GM18520 (cell line): ENCODE measurements at regions not wholly inside any gene's neighbourhood (a gene's known extent, or its start where the extent isn't known, plus 50 kb on each side); places are given as distances from the start of the nearest gene placed in this dataset.
"Not testable (repeated sequence)": the region's sequence is repeated elsewhere in the genome, so short reads cannot be mapped to it uniquely, and the experiment has no call there.

ENCODE experiments used
- ATAC-seq: cut with Tn5 transposase; IDR thresholded peaks from one replicate; pipeline ENCODE4 v1.9.1; 2021; ENCODE audit not compliant: unreplicated experiment

DNA sequence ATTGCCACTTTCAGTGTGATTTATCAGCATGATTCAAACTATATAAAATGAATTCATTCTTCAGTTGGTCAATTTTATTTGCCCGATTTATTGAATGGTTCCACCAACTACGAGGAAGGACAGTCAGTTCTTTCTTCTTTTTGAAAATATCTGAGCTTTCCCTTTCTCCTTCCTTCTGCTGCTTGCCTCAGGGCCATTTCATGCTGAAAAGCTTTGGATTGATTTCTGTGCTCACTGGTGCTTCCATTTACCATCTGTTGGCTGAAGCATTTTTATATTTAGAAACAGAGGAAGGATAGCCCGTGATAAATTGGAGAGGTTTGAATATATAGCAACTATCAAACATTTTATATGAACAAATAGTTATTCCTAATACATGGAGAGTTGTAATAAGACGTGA lies 68.9 kb upstream of the ADAMTS5 start:
- ATAC-seq = no peak

DNA sequence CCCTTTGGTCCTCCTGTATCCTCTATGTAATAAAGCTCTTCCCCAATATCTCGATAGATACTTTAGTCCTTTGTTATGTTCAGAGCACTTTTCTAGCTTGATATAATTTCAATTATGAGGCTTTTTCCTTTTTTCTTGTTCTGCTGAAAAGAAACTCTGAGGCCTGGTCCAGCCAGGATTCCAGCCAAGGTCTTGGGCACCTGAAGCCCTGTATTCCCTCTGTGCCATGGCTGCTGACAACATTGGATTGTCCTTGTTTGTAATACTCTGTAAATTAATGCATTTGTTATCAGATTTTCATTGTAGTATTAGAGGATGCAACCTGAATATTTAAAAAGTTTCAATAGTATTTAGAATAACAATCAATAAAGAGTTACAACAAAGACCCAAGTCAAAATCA lies 67.9 kb upstream of the ADAMTS5 start:
- ATAC-seq = no peak

DNA sequence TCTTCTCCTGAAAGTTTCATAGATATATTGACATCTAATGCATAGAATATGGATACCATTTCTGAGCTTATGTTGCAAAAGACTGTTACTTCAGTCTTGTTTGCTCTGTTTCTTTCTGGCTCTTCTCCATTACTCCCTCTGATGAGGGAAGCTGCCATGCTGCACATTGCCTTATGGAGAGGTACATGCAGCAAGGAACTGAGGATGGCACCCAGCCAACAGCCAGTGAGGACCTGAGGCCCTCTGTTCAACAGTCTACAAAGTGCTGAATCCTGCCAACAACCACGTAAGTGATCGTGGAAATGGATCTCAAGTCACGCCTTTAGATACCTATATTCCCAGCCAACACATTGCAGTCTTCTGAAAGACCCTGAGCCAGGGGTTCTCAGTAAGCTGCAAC lies 66.6 kb upstream of the ADAMTS5 start:
- no peak for ATAC-seq

DNA sequence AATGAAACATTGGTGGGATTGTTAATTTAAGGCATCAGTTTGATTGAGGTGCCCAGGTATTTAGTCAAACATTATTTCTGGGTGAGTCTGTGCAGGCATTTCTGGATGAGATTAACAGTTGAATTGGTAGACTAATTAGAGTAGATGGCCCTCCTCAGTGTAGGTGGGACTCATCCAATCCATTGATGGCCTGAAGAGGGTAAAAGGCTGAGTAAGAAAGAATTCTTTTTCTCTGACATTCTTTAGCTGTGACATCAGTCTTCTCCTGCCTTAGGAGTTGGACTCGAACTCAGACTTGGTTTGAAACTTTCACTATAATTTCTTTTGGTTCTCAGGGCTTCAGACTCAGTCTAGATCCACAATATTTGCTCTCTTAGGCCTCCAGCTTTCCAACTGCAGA lies 59.6 kb upstream of the ADAMTS5 start:
- no peak for ATAC-seq

DNA sequence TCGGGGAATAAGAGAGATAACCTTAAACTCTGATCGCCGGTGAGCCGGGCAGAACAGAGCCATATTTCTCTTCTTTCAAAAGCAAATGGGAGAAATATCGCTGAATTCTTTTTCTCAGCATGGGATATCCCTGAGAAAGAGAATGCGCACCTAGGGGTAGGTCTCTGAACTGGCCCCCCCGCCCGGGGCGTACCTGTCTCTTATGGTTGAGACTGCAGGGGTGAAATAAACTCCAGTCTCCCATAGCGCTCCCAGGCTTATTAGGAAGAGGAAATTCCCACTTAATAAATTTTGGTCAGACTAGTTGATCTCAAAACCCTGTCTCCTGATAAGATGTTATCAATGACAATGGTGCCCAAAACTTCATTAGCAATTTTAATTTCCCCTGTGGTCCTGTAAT lies 58.8 kb upstream of the ADAMTS5 start:
- not testable (repeated sequence) for ATAC-seq

DNA sequence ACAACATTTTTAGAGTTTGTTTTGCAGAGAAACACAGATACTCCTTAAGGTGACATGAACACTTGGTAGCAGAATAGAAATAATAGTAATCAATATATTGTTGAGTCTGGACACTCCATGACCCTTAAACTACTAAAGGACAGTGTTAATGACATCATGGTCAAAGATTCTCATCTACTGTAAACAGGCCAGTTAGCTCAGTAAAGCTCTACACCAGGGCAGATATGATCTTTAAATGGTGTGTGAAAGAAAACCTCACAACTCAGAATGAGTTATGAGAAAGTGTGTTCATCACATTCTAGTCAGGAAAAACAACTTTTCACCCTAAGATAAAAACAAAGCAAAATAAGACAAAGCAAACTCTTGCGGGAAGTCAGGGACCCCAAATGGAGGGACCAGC lies 58.1 kb upstream of the ADAMTS5 start:
- ATAC-seq = no peak

DNA sequence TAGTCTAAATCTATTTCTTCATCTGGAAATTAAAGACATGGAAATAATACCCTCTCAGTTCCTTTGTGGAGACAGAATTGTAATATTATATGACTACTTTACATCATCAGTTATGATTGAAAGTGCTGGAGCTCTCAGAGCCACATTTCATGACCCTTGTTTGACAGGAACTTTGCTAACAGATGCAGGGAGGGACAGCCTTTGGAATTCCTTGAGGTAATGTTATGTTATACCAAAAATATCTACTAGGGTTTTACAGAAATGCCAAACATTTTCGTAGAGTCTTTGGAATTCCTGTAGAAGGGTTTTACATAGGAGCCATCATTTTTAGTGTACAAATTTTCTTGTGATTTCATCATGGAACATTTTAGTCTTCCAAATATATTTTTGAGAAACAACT lies 57.4 kb upstream of the ADAMTS5 start:
- ATAC-seq = no peak

DNA sequence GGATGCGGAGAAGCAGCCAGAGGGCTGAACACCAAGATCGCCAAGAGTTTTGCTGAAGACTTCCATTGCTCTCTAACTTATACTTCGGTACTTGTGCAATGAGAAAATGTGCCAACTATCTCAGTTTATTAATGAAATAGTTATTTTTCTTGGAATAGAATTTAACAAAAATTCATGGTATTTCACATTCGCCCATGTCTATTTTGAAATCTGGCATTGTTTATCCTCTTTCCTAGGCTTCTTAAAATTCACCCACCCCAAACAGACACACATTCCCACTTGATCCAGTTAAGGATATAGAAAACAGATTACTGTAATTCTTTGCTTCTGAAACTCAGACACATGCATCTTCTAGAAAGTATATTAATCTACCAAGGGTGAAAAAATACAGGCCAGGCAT lies 56.3 kb upstream of the ADAMTS5 start:
- no peak for ATAC-seq

DNA sequence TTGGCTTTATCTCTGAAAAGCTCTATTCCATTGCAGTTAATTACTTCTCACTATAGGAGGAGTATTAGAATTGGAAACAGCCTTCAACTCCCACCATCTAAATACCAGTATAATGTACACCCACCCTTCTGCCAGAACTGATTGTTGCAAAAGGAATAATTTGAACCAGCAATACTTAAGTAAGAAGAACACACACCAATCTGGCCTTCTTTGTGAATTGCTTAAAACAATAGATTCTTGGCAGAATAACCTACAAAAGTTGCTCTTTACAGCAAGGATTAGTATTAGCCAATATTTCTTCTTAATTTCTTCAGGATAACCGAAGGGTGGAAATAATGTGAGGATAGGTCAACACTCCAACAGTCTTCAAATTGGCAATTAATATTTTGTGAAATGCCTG lies 54.9 kb upstream of the ADAMTS5 start:
- ATAC-seq = no peak

DNA sequence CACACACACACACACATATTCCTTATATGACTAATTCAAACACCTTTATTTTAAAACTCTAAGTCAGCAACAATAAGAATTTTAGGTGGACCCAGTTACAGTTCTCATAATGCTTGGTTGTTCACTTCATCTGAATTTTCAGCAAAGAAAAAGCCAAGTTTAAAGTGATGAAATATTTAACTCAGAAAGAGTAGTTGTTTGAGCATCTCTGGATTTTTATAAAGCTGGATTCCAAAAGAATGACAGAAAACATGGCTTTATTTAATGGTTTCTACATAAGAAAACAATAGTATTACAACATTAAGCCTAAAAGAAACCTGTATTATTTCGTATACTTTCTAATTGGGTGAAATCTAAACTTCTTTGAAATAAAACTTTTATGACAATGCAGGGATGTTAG lies 54.2 kb upstream of the ADAMTS5 start:
- ATAC-seq = no peak

DNA sequence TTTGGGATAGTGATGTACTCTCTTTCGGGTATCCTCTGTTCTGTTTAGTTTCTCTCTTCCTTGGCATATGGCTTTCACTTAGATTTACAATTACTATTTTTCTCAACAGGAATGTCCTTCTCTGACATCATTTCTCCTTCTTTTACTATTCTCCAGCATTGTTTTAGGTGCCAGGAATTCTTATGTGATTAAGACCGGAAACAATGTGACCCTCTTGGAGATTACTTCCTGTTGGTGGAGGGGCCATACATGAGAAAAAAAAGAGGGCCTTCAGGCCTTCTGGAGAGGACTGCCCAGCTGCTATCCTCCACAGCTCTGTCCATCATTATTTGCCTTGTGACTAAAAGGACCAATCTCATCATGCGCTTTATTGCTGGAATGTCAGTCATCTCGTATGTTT lies 50.4 kb upstream of the ADAMTS5 start:
- ATAC-seq = no peak
